ENCODE measurements at regions not wholly inside any gene's neighbourhood (a gene's known extent, or its start where the extent isn't known, plus 50 kb on each side); places are given as distances from the start of the nearest gene placed in this dataset.

GRCh38 chr3:56962206-56962605 is 98.3 kb upstream of the SPATA12 start:
- no peak for DNase-seq (ENCODE audit: extremely low read depth, low read depth)
- no peak for TF ChIP-seq CTCF (IDR thresholded peaks at IDR 0.05; ENCODE audit: low read depth, low read length, missing control alignments)
- no peak overlapping the region for H3K4me3 ChIP-seq (replicated peaks; ENCODE audit: low read depth, low read length)

GRCh38 chr3:56960234-56960917 is 100.1 kb upstream of the SPATA12 start:
- no peak overlapping the region for H3K4me3 ChIP-seq (replicated peaks; ENCODE audit: low read depth, low read length)
- no peak for DNase-seq (ENCODE audit: extremely low read depth, low read depth)
- TF ChIP-seq CTCF (IDR thresholded peaks at IDR 0.05; ENCODE audit: low read depth, low read length, missing control alignments) = no peak

- no peak for DNase-seq (ENCODE audit: extremely low read depth, low read depth)
- no peak overlapping the region for H3K4me3 ChIP-seq (replicated peaks; ENCODE audit: low read depth, low read length)
- no peak for TF ChIP-seq CTCF (IDR thresholded peaks at IDR 0.05; ENCODE audit: low read depth, low read length, missing control alignments)
Observed at GRCh38 chr3:56958879-56959278, 101.6 kb upstream of the SPATA12 start.

GRCh38 chr3:56957522-56957921 is 102.9 kb upstream of the SPATA12 start:
- no peak for TF ChIP-seq CTCF (IDR thresholded peaks at IDR 0.05; ENCODE audit: low read depth, low read length, missing control alignments)
- DNase-seq (ENCODE audit: extremely low read depth, low read depth) = no peak
- no peak overlapping the region for H3K4me3 ChIP-seq (replicated peaks; ENCODE audit: low read depth, low read length)

GRCh38 chr3:56956906-56957305 is 103.6 kb upstream of the SPATA12 start:
- no peak for TF ChIP-seq CTCF (IDR thresholded peaks at IDR 0.05; ENCODE audit: low read depth, low read length, missing control alignments)
- no peak overlapping the region for H3K4me3 ChIP-seq (replicated peaks; ENCODE audit: low read depth, low read length)

GRCh38 chr3:56955492-56956111 is 104.9 kb upstream of the SPATA12 start:
- no peak for DNase-seq (ENCODE audit: extremely low read depth, low read depth)
- TF ChIP-seq CTCF (IDR thresholded peaks at IDR 0.05; ENCODE audit: low read depth, low read length, missing control alignments) = no peak
- H3K4me3 ChIP-seq (replicated peaks; ENCODE audit: low read depth, low read length) = no peak overlapping the region

More at GRCh38 chr3:56956906-56957305, 103.6 kb upstream of the SPATA12 start:
- DNase-seq (ENCODE audit: extremely low read depth, low read depth) = no peak
